HT-29 (cell line): ENCODE measurements at regions not wholly inside any gene's neighbourhood (a gene's known extent, or its start where the extent isn't known, plus 50 kb on each side); places are given as distances from the start of the nearest gene placed in this dataset.

Experiments
- DNase-seq: peaks from one replicate; pipeline ENCODE4 v3.0.0-alpha.2; 2015; ENCODE audit warnings: low spot score

DNA sequence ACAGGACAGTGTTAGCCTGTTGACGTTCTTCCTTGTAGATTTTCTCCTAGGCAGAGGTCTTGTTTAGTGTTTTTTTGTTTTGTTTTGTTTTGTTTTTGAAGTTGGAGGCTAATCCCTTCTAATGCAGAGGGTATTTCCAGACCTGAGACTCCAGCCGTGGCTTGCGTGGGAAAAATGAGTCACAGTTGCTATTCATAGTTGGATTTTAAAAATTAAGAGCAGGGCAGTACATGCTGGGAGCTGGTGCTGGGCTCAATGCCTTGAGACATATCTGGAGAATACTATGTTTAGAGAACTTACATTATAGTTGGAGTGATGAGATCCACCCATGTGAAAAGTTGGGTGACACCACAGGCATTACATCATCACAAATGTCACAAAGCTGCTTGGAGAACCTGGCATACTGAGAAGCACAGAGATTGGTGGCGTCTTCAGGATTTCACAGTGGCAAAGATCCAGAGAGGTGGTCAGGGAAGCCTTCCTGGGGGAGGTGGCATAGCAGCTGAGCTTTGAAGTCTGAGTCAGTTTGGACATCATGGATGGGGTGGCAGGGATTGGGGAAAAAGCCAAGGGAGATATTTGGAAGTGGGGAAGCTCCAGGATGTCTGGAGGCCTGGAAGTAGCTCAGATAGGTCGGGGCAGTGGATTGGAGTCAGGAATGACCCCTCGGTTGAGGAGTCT is 249.4 kb downstream of the LOXHD1 start:
- DNase-seq = no peak

DNA sequence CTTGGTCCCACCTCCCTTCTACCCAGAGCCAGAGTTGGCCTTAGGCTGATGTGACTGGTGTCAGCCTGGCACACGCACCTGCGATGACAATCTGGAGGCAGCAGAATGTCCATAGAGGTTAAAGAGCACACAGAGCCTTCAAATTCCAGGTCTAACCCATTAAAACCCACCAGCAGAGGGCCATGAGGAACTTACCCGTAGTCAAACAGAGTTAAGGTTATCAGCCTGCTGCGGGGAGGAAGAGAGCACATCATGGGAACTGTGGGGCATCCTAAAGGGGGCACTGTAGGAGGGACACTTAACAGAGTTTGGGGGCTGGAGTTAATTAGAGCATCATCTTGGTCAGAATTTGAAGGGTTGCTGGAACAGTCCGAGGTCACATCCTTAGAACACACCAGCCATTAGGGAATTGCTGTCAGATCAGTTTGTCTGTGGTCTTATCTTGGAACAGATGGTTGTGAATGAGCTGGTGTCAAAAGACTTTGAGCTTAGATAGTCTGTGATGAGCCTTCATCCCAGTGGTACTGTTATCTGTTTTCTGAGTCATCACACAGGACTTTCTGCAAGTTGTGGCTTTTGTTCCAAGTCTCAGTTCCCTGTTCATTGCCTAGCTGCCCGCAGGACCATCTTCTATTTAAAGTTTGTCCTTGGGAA is 248.6 kb downstream of the LOXHD1 start:
- peak; percentile 9 for DNase-seq

DNA sequence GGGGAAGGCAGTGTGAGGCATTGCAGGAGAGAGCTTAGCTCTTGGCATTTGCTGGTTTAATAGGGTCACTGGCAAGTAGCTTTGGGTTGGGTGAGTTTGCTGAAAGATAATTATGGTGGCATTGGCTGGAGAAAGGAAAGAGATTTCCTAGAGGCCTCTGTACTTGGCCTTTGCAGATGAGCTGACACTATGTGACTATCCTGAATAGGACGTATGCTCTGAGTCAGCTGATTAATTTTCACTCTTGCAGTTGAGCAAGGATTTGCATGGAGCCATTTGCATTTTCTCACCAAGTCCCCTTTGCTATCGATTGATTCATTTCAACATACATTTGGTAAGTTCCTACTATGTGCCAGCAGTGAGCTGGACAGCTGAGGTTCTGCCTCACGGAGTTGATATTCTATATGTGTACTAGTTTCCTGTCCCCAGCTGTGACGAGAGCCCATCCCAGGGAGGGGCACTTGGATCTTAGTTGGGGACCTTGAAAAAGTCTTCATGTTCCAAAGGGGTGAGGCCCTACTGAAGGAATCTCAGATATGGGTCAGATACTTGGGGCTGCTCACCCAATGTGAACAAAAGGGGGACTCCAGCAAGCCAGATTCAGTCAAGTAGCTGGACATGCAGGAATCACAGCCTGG is 245.7 kb downstream of the LOXHD1 start:
- no peak for DNase-seq

DNA sequence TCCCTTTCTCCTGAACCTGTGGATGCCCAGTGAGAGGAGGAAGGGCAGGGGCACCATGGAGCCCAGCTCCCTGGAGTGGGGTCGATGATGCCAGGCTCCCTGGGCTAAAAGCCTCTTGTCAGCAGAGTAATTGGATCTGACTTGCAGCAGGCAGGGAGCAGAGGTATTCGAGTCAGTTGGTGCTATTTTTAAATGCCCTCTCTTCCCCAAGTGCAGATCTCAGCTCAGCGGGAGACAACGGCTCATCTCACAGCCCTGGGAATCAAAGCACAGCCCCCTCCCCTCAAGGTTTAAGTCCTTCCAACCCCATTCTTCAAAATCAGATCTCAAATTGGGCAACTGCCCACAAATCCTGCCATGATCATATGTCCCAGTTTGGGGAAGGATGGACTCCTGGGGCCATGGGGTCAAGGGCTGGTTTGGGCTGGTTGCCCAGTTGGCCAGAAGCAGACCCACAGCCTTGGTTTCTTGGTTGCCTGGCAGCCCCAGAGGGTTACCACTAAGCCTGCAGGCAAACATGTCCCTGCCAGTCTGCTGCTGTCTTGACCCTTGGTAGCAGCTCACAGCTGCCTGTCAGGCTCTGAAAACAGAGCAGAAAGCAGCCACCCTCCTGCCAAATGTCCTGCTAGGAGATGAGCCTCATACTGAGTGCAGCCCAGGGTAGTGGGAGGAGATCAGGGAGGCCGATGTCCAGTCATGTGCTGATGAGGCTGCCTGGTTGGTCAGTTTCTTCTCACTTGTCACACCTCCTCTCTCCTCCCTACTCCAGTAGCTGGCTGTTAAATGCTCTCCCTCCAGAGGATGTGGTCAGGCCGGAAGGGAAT is 244.9 kb downstream of the LOXHD1 start:
- DNase-seq = no peak

DNA sequence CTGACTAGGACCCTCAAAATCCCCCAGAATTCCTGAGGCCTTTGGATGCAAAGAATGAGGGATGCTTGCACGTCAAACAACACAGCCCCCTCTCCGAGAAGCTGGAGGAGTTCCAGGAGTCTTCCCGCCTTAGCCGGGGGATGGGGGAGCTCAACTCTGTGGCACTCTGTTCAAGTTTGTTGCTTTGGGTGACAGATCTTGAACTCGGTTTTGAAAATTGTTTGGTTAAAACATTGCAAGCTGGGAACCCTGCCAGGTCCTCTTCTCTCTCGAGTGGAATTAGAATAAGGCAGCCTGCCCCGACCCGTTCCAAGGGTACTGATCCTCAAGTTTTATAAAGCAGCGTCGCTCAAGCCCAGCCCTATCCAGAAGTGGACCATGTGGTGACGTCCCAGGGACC is 244.1 kb downstream of the LOXHD1 start:
- DNase-seq = no peak

DNA sequence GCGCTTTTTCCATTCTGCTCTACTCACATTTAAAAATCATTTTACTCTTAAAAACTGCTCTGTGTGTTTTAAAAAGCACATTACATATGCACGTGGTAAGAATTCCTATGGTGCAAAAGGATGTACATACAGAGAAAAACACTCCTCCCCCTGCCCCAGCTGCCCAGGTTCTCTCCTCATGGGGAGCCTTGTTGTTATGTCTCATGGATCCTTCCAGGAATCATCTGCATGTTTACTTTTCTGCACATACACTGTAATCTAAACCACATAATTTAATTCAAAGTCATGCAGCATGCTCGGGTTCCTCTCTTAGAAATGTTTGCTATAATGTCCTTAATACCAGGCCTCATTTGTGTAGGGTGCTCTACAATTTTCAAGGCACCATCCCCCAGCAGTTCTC is 243.3 kb downstream of the LOXHD1 start:
- no peak for DNase-seq

DNA sequence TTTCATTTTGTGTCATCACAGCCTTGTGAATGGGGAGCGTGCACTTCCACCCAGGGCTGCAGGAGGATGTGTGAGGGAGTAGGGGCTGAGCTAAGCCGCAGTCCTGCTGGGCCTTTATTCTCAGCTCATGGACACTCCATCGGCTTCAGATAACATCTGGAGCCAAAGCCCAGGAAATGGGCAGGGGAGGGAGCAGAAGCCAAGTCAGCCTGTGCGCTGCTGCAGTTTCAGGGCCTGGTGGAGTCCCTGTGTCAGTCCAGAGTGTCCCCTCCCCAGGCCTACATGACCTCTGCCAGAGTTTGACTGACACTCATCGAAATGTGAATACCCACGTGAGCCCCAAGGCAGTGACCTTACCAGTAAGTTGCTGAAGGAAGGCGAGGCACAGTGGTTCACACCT is 242.2 kb downstream of the LOXHD1 start:
- no peak for DNase-seq

DNA sequence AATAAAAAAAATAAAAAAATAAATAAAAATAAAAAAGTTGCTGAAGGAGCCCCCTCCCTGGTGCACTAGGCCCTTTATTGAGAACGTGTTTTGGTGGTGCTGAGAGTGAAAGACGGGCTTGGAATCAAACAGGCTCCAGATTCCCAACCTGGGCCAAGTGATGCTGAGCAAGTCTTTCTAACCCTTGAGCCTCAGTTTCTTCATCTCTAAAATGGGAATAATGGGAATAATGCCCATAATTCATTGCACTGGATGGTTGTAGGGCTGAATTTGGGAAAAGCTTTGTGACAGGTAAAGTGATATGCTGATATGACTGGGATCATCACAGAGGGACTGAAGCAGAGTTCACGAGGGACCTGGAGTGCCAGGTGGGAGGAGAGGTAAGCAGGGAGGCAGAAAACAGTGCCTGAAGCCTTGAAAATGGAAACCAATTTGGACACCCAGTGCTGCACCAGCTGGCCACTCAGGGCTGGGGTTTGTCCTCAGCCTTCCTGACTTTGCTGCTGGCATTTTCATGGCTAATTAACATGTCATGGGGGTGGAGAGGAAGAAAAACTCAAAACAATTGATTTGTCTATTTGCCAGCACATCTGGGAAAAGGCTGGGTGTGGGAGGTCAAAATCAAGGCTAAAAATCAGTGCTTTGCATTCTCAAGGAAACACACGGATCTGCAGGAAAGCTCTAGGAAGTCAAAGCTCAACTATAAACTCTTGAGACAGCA is 241.3 kb downstream of the LOXHD1 start:
- DNase-seq = no peak

DNA sequence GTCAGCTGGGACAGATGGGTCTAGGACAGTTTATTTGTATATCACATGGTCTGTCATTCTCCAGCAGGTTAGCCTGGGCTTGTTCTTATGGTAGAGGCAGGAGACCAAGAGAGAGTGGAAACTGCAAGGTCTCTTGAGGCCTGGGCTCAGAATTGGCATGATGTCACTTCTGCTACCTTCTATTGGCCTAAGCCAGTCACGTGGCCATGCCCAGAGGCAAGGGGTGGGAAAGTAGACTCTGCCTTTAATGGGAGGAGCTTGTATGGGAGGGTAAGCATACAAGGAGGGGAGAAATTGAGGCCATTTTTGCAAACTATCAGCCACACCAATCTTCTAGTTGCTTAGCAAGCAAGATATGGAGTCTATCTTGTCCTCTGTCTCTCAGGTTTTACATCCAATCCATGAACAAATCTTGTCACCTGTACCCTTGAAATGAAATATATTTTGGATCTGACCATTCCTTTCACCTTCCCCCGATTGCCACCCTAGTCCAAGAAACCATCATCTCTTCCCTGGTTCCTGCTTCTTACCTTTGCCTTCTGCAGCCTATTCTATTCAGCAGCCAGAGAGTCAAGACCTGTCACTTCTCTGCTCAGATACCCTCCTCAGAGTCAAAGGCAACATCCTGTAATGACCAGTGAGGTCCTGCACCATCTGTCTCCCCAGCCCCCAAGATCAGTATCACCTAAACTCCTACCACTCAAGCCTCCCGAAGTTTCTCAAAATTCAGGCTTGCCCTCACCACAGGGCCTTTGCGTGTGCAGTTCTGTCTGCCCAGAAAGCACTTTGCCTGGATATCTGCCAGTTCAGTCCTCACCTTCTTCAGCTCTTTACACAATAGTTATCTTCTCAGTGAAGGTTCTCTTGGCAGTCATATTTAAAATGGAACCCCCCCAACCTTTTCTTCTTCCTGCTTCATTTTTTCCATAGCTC is 240.0 kb downstream of the LOXHD1 start:
- DNase-seq = peak; percentile 6

DNA sequence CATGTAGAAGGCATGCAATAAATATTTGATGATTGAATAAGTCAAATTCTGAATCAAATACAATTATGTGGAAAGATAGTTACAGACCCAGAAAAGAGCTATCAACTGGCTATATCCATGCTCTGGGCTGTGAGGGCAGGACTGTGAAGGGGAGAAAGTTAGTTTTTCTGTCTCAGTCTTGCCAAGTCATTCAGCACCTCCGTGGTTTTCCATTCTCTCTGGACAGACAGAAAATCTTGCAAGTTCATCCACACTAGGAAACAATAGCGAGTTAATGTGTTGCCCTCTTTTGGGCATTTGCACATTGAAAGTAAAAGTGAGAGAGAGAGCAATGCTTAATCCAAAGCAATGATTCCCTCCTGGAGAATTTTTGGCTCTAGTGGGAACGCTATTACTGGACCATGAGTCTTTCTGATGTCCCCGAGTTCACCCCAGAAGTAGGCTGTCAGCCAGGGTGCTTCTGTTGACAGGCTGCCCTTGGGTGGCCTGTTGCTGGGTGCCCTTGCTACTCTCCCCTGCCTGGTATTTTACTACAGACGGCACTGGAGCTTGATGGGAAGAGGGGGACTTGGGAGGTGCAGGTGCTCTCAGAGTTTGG is 238.3 kb downstream of the LOXHD1 start:
- no peak for DNase-seq

DNA sequence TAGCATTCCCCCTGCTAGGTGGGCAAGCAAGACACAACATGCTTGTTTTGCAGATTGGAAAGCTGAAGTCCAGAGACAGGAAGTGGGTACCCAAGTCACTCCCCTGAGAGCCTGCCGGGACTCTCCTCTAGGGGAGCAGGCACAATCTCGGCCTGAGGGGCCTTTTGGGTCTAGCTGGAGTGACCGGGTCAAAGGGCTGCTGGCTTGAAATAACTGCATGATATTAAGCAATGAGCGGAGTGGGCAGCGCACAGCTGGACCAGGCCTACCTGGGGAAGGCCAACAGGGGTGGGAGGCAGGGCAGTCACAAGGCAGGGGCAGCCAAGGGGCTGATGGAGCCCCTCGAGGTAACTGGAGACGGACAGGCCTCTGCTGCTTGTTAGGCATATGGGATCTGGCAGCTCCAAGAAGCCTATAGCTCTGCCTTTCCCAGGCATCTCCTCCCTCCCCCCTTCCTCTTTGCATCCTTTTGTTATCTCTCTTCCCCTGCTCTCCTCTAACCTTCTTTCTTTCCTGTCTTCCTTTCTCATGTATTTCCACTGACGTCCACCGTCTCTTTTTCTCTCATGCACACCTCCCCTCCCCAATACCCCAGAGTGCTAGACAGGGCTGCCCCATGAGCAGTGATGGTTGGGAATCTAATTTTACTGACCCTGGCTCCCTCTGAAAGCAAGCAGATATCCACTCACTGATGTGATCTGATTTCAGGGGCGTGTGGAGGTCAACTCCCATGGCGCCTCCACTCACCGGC is 237.5 kb downstream of the LOXHD1 start:
- no peak for DNase-seq

DNA sequence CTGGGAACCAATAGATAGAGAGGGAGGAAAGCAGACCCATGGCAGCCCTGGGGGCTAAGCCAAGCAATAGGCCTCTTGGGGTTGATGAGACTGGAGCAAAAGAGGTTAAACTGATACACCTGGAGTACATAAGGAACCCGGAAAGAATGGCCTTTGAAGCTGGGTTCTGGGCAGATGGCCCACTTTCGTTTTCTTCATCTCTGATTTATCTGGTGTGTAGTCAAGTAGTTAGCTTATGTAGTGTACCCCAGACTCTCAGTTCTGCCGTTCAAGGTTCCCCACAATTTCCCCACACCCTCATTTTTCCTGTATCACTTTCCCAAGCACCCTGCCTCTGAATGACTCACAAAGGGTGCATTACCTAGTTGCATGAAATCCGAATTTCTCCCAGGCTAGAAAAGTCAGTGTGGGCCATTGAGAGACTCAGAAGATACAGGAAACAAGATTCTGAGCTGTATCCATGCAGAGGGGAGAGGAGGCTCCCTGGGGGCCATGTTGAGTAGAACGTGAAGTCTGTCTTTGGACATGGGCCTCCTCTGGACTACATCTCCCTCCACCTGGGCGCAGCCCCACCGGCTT is 235.0 kb downstream of the LOXHD1 start:
- no peak for DNase-seq

DNA sequence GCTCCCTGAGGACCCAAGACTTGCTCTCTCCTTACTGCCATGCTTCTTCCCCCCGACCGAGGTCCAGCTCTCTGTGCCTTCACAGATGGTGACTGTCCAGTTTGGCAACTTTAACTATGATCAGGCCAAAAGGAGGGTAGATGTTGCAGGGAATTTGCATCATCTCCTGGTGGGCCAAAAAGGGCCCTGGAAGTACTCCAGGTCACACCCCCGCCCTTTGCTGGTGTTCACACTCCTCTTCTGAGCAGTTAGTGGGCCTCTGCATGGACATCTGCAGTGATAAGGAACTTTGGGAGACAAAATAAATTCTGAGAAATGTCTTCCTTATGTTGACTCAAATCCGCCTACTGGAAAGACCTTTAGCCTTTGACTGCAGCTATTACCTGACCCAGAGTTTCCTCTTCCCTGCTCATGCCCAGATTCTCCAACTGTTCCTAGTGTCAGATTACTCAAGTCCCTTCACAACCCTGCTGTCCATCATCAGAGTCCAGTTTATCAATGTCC is 234.4 kb downstream of the LOXHD1 start:
- no peak for DNase-seq

DNA sequence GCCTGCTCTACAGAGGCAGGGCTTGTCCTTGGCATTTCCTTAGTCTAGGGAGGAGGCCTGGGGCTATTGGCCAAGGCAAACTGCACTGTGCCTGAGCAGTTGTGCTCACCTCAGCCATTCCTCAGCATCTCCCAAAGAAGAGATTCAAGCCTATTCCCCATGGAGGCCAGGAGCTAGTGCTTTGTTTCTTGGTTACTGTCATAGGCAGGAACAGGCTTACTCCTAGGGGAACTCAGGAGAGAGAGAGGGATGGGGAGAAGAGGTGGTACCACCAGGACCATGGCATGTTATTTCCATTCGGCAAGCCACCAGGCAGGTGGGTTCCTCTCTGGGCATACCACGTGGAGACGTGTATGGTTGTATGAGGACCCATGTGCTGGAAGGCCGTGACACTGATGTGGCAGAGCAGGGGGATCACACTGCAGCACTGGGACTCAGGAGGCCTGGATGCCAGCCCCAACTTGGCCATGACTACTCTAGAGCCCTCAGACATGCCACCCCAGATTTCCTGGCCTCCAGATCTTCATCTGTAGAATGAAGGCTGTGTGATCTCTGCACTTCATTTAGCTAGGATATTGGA is 233.7 kb downstream of the LOXHD1 start:
- DNase-seq = no peak

DNA sequence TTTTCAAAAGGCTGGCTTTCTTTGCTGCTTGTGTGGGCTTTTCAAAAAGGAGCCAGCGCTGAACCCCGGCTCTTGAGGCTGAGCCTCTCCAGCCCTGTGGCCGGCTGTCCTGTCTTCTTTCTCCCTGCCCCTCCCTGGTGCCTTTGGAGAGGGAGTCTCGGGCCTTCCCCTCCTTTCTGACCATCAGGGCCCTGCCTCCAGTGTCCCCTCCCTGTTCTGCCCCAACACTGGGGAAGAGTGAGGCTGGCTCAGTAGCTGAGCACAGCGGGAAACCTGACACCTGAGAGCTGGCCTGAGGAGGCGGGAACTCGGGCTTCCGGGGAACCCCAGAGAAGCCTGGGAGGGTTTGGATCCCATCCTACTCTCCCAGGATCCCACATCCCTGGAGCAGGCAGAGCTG is 232.1 kb downstream of the LOXHD1 start:
- DNase-seq = no peak

DNA sequence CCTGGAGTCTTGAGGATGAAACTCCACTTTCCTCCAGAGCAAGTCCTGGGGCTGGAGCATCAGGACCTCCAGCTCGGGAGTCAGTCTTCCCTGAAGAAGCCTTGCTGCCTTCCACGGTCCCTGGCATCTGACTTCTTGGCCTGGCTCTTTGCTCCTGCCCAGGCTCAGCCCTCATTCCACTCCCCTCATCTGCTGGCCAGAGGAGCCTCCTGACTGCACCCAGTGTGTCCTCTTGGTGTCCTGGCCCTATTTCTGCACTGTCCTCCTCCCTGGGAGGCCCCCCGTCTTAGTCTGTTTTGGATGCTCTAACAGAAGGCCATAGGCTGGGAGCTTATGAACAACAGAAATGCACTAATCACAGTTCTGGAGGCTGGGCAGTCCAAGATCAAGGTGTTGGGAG is 231.5 kb downstream of the LOXHD1 start:
- no peak for DNase-seq

DNA sequence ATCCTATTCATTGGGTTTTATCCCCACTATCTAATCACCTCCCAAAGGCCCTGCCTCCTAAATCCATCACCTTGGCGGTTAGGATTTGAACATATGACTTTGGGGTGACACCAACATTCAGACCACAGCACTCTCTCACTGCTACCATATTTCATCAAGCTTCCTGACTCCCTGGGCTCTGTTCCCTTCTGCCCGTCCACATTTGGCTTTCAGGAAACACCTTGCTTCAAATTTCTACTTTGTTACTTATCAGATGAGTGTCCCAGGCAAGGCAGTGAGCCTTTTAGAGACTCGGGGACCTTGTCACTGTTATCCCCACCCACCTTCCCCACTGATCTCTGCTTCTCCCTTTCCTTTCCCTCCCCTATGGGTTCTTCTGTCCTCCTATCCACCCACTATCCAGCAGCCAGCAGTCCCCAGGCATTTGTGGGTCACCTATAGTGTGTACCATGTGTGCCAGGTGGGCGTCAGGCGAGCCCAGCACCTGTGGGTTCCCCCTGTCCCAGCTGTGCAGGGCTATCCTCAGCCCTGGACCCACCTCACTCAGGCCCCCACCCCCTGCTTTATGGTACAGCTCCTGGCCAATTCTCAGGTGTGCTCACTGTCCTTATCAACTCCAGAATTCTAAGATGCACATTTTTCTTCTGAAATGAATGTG is 230.9 kb downstream of the LOXHD1 start:
- DNase-seq = no peak

DNA sequence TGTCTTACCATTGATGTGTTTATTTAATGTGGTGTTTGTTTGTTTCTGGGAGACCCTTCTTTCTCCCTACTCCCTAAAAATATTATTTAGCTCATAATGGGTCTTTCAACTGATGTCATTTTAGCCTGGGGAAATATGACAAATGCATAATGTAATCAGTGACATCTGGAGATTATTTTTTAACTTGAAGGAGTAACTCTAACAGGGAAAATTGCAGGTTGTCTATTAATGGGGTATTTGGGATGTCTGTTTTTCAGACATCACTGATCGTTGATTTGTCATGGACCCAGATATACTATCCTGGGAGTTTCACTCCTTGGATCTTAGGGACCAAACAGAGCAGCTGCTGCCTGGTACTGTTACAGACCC is 230.4 kb downstream of the LOXHD1 start:
- DNase-seq = no peak
